NCI-H460 (cell line): ENCODE measurements at regions not wholly inside any gene's neighbourhood (a gene's known extent, or its start where the extent isn't known, plus 50 kb on each side); places are given as distances from the start of the nearest gene placed in this dataset.
A peak's percentile ranks its signal among the peaks of the same experiment; 100 is the strongest.
"Not testable (repeated sequence)": the region's sequence is repeated elsewhere in the genome, so short reads cannot be mapped to it uniquely, and the experiment has no call there.

Source experiments
- DNase-seq: peaks from one replicate; pipeline ENCODE4 v3.0.0-alpha.2; 2016; ENCODE audit warnings: low read depth; ENCODE audit errors: extremely low read depth

DNA sequence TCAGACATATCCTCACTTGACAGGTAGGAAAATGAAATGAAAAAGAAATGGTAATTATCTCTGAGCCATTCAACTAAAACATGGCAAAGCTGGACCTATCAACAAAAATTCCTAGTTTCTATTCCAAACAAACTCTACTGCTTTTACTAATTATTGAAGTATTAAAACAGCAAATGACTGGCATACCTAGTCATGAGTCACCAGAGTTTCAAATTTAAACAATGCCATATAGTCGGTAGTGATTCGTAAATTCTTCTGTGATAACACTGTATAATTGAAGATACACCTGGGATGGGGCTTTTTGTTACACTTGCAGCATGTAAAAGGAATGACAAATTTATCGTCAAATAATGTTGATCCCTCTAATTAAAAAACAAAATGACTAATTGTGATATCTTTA lies 153.1 kb upstream of the THUMPD2 start:
- no peak for DNase-seq

DNA sequence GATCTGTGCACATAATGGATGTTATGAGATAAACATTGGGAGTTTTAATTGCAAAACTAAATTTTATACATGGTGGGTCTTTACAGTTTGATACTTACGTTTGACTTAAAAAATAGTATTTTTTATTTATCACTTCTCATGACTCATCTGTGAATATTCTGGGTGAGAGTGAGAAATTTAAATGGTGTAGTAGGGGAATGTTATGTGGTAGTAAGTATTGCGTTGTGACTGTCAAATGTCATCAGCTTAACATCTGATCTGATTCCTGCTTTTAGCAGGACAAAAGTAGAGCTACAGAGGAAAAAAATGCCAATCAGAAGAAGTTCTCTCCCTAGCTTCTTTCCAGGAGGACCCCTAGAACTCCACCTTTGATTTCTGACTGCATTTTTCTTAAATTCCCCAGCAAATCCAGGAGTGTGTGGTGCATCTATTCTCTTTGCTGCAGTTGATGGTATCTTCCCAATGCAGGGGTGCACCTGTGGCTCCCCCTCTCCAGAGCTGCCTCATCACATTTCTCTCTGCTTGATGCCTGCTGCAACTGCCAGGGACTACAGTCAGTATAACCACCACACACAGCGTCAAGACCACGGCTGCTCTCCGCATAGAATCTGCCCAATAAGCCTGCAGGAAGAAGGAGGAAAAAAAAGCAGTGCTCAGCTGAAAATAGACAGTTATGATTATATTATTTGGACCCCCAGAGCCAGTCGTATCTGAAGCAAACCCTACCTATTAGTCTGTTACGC lies 151.3 kb upstream of the THUMPD2 start:
- DNase-seq, result no peak

DNA sequence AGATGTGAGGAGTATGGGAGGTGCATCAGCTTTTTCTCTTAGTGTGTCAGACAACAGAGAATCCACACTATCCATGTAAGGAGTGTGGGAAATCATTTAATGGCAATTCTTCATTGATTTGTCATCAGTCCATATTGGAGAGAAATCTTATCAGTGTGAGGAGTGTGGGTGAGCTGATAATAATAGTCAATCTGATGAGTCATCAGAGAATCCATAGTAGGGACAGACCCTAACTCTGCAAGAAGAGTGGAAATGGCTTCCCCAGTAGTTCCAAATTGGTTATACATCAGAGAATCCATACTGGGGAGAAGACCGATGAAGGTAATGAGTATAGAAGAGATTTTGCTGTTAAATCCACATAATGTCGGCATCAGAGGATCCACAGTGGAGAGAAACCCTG lies 150.5 kb upstream of the THUMPD2 start:
- no peak for DNase-seq

DNA sequence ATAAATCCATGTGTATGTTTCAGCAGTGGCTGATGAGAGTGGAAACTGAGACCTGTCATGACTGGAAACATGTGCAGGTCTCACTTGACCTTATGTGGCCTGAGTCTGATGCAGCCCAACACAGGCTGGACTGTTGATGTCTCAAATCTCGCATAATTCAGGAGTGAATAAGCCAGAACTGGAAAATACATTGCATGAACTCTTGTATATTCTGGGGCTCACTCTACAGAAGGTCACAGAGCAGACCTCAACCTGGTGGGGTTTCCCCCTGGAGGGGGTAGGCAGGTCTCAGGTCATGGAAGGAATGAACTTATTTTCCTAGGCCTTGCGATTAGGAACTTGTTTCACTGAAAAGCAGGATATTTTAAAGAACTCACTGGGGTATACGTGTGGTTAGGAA lies 146.3 kb upstream of the THUMPD2 start:
- no peak for DNase-seq

- no peak for DNase-seq
These were observed 144.4 kb upstream of the THUMPD2 start for GRCh38 chr2:39923455-39923854.

DNA sequence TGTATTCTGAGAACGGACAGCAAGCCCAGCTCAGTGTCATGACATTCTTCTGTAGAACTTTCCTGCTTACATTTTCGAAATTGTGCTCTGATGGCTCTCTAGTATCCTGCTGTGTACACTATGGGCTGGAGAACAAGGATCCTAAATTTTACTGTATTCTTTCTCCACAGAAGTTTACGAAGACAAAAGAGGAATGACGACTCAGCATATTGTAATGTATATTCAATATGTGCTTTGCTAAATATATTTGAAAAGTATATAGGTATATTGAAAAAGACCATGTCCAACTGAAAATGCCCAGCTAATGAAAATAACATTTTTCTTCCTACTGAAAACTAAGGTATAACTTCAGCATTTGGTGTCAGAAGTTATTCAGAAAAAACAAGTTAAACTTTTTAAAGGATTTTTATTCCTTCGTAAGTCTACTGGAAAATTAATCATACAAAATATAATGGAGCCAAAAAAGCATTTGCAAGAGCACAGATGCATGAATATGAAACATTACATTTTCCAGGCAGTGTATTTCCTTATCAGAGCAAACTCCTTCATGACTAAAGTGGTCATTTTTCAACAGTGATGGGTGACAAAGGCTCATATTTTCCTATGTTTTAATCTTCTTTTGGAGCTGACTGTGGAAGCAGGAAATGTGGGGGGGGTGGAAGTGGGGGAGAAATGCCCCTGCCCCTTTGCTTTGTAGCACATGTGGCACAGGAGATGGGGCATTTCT lies 143.8 kb upstream of the THUMPD2 start:
- DNase-seq, result no peak

- DNase-seq, result no peak
These were observed 141.3 kb upstream of the THUMPD2 start for GRCh38 chr2:39920307-39920801.

- no peak for DNase-seq
These were observed 140.7 kb upstream of the THUMPD2 start for GRCh38 chr2:39919511-39920306.

GRCh38 chr2:39918886-39919285 lies 139.8 kb upstream of the THUMPD2 start:
- no peak for DNase-seq

DNA sequence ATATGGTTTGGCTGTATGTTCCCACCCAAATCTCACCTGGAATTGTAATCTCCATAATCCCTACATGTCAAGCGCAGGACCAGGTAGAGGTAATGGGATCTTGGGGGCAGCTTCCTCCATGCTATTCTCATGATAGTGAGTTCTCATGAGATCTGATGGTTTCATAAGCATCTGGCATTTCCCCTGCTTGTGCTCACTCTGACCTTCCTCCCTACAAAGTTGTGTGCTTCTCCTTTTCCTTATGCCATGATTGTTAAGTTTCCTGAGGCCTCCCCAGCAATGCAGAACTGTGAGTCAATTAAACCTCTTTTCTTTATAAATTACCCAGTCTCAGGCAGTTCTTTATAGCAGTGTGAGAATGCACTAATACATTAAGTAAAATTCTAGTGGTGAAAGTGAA lies 138.3 kb upstream of the THUMPD2 start:
- not testable (repeated sequence) for DNase-seq

- no peak for DNase-seq
These were observed 135.9 kb upstream of the THUMPD2 start for GRCh38 chr2:39914949-39915348.

DNA sequence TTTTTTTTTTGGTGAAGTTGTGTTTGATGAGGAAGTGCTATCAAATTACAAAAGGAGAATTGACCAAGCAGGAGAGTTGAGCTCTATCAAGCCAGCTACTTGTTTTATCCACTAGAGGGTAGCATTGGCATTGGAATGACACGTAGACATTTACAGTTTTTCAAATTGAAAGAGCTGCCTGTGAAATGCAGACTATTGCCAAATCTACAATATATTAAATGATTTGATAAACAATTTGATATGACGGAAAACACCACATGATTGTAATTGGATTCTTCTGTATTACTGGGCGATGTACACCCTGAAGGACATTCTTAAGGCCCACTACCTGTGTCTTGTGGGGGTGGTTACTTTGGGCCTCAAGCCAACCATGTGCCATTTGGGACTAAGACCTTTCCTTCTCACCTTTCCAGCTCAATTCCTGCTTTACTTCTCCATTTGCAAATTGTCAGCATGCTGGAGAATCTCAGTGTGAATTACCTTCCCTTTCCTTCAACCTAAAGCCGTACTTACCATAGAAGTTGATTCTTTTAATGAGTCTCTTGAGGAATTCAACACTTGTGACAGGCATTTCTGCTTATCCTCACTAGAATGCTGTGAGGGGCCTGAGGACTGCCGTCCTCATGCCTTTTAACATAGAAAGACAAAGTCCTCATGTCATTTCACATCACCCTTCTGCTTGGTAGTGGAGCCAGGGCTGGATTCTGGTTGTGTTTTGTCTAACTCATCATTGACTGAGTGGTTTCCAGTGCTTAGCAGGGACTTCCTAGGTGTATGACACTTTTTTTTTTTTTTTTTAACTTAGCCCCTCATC lies 134.8 kb upstream of the THUMPD2 start:
- DNase-seq, result peak; percentile 75

DNA sequence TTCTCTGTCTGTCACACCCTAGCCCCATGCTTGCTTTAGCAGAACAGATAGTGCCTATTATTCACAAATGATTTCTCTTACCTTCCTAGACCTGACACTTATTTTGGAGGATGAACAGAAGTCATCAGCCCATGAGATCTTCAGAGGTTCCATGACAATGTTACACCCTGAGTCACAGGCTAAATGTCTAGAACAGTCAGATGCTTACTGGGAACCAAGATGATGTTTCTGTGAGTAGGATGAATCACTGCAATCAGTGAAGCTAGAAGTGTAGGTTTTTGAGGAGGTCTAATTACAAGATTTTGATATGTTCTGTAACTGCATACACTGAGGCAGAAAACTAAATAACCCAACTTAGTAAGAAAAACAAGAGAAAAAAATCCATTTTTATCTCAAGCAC lies 123.0 kb upstream of the THUMPD2 start:
- no peak for DNase-seq

GRCh38 chr2:39898934-39899333 lies 119.9 kb upstream of the THUMPD2 start:
- DNase-seq, result no peak

DNA sequence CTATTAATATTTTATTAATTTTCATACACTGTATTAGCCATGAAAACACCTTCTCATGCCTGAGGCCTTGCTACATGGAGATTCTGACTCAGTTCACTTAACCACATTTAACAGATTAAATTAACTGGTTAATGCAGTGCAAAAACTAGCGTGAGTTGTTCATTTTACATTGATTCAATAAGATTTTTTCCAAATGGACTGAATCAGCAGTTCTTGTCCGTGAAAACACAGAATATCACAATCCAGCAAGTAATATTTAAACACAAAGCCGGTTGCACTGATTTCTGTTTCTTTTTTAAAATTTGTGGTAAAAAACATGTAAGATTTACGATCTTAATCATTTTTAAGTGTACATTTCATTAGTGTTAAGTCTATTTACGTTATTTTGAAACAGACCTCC lies 118.2 kb upstream of the THUMPD2 start:
- no peak for DNase-seq

- no peak for DNase-seq
These were observed 115.0 kb upstream of the THUMPD2 start for GRCh38 chr2:39894082-39894481.

- no peak for DNase-seq
These were observed 114.6 kb upstream of the THUMPD2 start for GRCh38 chr2:39893616-39894015.

GRCh38 chr2:39881948-39882347 lies 102.9 kb upstream of the THUMPD2 start:
- no peak for DNase-seq

- peak; percentile 11 for DNase-seq
These were observed 102.4 kb upstream of the THUMPD2 start for GRCh38 chr2:39881494-39881893.

DNA sequence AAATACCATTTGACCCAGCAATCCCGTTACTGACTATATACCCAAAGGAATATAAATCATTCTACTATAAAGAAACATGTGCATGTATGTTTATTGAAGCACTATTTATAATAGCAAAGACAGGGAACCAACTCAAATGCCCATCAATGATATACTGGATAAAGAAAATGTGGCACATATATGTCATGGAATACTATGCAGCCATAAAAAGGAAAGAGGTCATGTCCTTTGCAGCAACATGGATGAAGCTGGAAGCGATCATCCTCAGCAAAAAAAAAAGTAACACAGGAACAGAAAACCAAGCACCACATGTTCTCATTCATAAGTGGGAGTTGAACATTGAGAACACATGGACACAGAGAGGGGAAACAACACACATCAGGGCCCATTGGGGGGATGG lies 99.9 kb upstream of the THUMPD2 start:
- not testable (repeated sequence) for DNase-seq

GRCh38 chr2:39875914-39876267 lies 96.8 kb upstream of the THUMPD2 start:
- no peak for DNase-seq
